ENCODE measurements at regions not wholly inside any gene's neighbourhood (a gene's known extent, or its start where the extent isn't known, plus 50 kb on each side); places are given as distances from the start of the nearest gene placed in this dataset.

DNA sequence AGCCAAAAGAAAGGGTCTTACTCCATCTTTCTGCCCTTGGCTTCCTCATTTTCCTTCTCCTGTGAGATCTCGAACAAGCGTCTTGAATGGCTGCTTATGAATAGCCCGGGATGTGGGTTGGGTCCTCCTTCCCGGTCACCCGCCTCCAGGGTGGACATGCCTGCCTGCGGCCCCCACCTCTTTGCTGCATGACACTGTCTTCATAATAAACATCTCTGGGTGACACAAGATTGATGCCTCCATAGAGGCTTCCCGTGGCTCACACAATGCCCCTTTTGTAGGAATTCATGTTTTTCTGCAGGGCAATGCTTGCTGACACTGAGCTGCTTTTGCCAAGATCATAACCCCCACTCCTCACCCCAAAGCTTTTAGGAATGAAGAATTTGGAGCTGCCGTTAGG lies 125.9 kb downstream of the ZNF664 start:
- Histone ChIP-seq H3K4me1 (ENCODE audit: control insufficient read depth, extremely low read depth, insufficient read depth, low read length) (no peaks in the 10 kb centered on the region), H3K9ac (ENCODE audit: control insufficient read depth, extremely low read depth, insufficient read depth, low read length) (no peak overlapping the region), H3K4me3 (ENCODE audit: control insufficient read depth in 2 of 3, extremely low read depth in 1 of 3, insufficient read depth in 2 of 3, low read depth in 1 of 3, low read length in 3 of 3) (no peak overlapping the region), H3K27me3 (ENCODE audit: control insufficient read depth, extremely low read depth, insufficient read depth, low read length) (peaks cover 13% of the 10 kb centered on the region), H2AFZ (ENCODE audit: control insufficient read depth, low read length) (no peak overlapping the region), H3K27ac (ENCODE audit: control insufficient read depth, insufficient read depth, low read length) (no peak overlapping the region), H4K20me1 (ENCODE audit: control insufficient read depth, extremely low read depth, insufficient read depth, low read length) (no peaks in the 10 kb centered on the region), H3K9me3 (ENCODE audit: control insufficient read depth, low read depth, low read length) (no peaks in the 10 kb centered on the region), H3K4me2 (ENCODE audit: control insufficient read depth, extremely low read depth, insufficient read depth, low read depth, low read length) (no peak overlapping the region), H3K9me1 (ENCODE audit: control insufficient read depth, extremely low read depth, insufficient read depth, low read length) (no peaks in the 10 kb centered on the region), H3K36me3 (ENCODE audit: control insufficient read depth in 2 of 2, extremely low read depth in 1 of 2, insufficient read depth in 2 of 2, low read length in 2 of 2) (no peaks in the 10 kb centered on the region), H3K79me2 (ENCODE audit: control insufficient read depth, insufficient read depth, low read length) (no peaks in the 10 kb centered on the region)
- FAIRE-seq, result no peak
- dilution Hi-C loops (cut with MboI; ENCODE audit: extremely low pct_ligation_motif_present, low sequenced_read_pairs), result no loop called here
- no peak for DNase-seq (ENCODE audit: low read depth, low spot score)
- TF ChIP-seq, protein P1, sequence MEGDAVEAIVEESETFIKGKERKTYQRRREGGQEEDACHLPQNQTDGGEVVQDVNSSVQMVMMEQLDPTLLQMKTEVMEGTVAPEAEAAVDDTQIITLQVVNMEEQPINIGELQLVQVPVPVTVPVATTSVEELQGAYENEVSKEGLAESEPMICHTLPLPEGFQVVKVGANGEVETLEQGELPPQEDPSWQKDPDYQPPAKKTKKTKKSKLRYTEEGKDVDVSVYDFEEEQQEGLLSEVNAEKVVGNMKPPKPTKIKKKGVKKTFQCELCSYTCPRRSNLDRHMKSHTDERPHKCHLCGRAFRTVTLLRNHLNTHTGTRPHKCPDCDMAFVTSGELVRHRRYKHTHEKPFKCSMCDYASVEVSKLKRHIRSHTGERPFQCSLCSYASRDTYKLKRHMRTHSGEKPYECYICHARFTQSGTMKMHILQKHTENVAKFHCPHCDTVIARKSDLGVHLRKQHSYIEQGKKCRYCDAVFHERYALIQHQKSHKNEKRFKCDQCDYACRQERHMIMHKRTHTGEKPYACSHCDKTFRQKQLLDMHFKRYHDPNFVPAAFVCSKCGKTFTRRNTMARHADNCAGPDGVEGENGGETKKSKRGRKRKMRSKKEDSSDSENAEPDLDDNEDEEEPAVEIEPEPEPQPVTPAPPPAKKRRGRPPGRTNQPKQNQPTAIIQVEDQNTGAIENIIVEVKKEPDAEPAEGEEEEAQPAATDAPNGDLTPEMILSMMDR (optimal IDR thresholded peaks at IDR 0.05 in 1 of 3, IDR thresholded peaks at IDR 0.05 in 1 of 3, conservative IDR thresholded peaks at IDR 0.05 in 1 of 3; ENCODE audit: extremely low read depth in 1 of 3, insufficient read depth in 2 of 3, low read length in 3 of 3), result no peak
- no peak for TF ChIP-seq EZH2 (IDR thresholded peaks at IDR 0.05; ENCODE audit: low read length)

DNA sequence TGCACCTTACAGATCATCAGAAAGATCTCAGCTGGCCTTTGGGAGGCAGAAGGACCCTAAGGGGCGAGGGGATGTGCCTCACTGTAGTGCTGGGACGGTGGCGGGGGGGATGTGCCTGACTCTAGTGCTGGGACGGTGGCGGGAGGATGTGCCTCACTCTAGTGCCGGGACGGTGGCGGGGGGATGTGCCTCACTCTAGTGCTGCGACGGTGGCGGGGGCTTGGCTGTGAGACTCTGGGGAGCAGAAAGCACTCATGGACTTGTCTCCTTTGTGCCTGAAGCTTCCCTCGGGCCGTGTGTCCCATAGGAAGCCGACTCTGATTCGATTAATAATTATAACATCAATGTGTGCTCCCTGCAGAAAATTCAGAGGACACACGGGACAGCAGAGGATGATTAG lies 126.6 kb downstream of the ZNF664 start:
- DNase-seq (ENCODE audit: low read depth, low spot score) (no peak), FAIRE-seq (no peak)
- Histone ChIP-seq H3K9me1 (ENCODE audit: control insufficient read depth, extremely low read depth, insufficient read depth, low read length) (no peaks in the 10 kb centered on the region), H3K27me3 (ENCODE audit: control insufficient read depth, extremely low read depth, insufficient read depth, low read length) (peaks cover 13% of the 10 kb centered on the region), H3K27ac (ENCODE audit: control insufficient read depth, insufficient read depth, low read length) (no peak overlapping the region), H3K36me3 (ENCODE audit: control insufficient read depth in 2 of 2, extremely low read depth in 1 of 2, insufficient read depth in 2 of 2, low read length in 2 of 2) (no peaks in the 10 kb centered on the region), H3K9me3 (ENCODE audit: control insufficient read depth, low read depth, low read length) (no peaks in the 10 kb centered on the region), H3K4me1 (ENCODE audit: control insufficient read depth, extremely low read depth, insufficient read depth, low read length) (no peaks in the 10 kb centered on the region), H3K4me2 (ENCODE audit: control insufficient read depth, extremely low read depth, insufficient read depth, low read depth, low read length) (no peak overlapping the region), H3K9ac (ENCODE audit: control insufficient read depth, extremely low read depth, insufficient read depth, low read length) (no peak overlapping the region), H3K79me2 (ENCODE audit: control insufficient read depth, insufficient read depth, low read length) (no peaks in the 10 kb centered on the region), H3K4me3 (ENCODE audit: control insufficient read depth in 2 of 3, extremely low read depth in 1 of 3, insufficient read depth in 2 of 3, low read depth in 1 of 3, low read length in 3 of 3) (no peak overlapping the region), H2AFZ (ENCODE audit: control insufficient read depth, low read length) (no peak overlapping the region), H4K20me1 (ENCODE audit: control insufficient read depth, extremely low read depth, insufficient read depth, low read length) (no peaks in the 10 kb centered on the region)
- dilution Hi-C loops (cut with MboI; ENCODE audit: extremely low pct_ligation_motif_present, low sequenced_read_pairs), result no loop called here
- TF ChIP-seq, protein P1 (optimal IDR thresholded peaks at IDR 0.05 in 1 of 3, IDR thresholded peaks at IDR 0.05 in 1 of 3, conservative IDR thresholded peaks at IDR 0.05 in 1 of 3; ENCODE audit: extremely low read depth in 1 of 3, insufficient read depth in 2 of 3, low read length in 3 of 3), result no peak
- TF ChIP-seq EZH2 (IDR thresholded peaks at IDR 0.05; ENCODE audit: low read length), result no peak

Data from keratinocyte (primary cell).